Stimulated activated CD8-positive, alpha-beta memory T cell treated with anti-CD3 and anti-CD28 coated beads, Interleukin-2, amount 100 ng/mL, for 48 hours (primary cell): ENCODE measurements at regions not wholly inside any gene's neighbourhood (a gene's known extent, or its start where the extent isn't known, plus 50 kb on each side); places are given as distances from the start of the nearest gene placed in this dataset.

Experiments used
- DNase-seq, 2 donors: peaks; one replicate each; pipeline ENCODE4 v3.0.0-alpha.2; 2020; ENCODE audit warnings: low read depth in 2 of 2

- no peak for DNase-seq
These were observed 93.3 kb downstream of the EMX2 start for GRCh38 chr10:117635826-117636225.

- no peak for DNase-seq
These were observed 95.7 kb downstream of the EMX2 start for GRCh38 chr10:117638200-117638599.

- DNase-seq = no peak
These were observed 96.2 kb downstream of the EMX2 start for GRCh38 chr10:117638664-117639200.

GRCh38 chr10:117640406-117640805 is 97.9 kb downstream of the EMX2 start:
- no peak for DNase-seq

GRCh38 chr10:117646718-117647117 is 104.2 kb downstream of the EMX2 start:
- DNase-seq = no peak

GRCh38 chr10:117647306-117647705 is 104.8 kb downstream of the EMX2 start:
- DNase-seq = no peak

GRCh38 chr10:117651121-117651520 is 108.6 kb downstream of the EMX2 start:
- DNase-seq = no peak

GRCh38 chr10:117652228-117653169 is 110.0 kb downstream of the EMX2 start:
- no peak for DNase-seq

GRCh38 chr10:117653170-117653515 is 110.6 kb downstream of the EMX2 start:
- no peak for DNase-seq

GRCh38 chr10:117654105-117654504 is 111.6 kb downstream of the EMX2 start:
- no peak for DNase-seq

GRCh38 chr10:117656385-117657367 is 114.1 kb downstream of the EMX2 start:
- DNase-seq = no peak

GRCh38 chr10:117661316-117661715 is 118.8 kb downstream of the EMX2 start:
- DNase-seq = no peak

GRCh38 chr10:117662126-117662525 is 119.6 kb downstream of the EMX2 start:
- DNase-seq = no peak

GRCh38 chr10:117662751-117663540 is 120.4 kb downstream of the EMX2 start:
- DNase-seq = no peak

GRCh38 chr10:117663750-117664149 is 121.2 kb downstream of the EMX2 start:
- DNase-seq = no peak

GRCh38 chr10:117664288-117664687 is 121.7 kb downstream of the EMX2 start:
- no peak for DNase-seq

GRCh38 chr10:117666166-117666565 is 123.6 kb downstream of the EMX2 start:
- DNase-seq = no peak

- no peak for DNase-seq
These were observed 124.4 kb downstream of the EMX2 start for GRCh38 chr10:117666965-117667364.

- DNase-seq = no peak
These were observed 125.3 kb downstream of the EMX2 start for GRCh38 chr10:117667831-117668230.

- no peak for DNase-seq
These were observed 125.9 kb downstream of the EMX2 start for GRCh38 chr10:117668327-117669008.

GRCh38 chr10:117669122-117669521 is 126.6 kb downstream of the EMX2 start:
- no peak for DNase-seq
